AG04450 (cell line): ENCODE measurements at regions not wholly inside any gene's neighbourhood (a gene's known extent, or its start where the extent isn't known, plus 50 kb on each side); places are given as distances from the start of the nearest gene placed in this dataset.
"Not testable (repeated sequence)": the region's sequence is repeated elsewhere in the genome, so short reads cannot be mapped to it uniquely, and the experiment has no call there.

Experiments used
- CTCF ChIA-PET: fragments of 300-600, 350-600 bp; formaldehyde crosslinking; extraction: SDS; loops from one replicate; lab custom pipeline; 2022; ENCODE audit warnings: antibody characterized with exemption, inconsistent platforms; lab: Charles Lee
- POLR2A ChIA-PET: fragments of 350-600 bp; formaldehyde crosslinking; extraction: SDS; loops from one replicate; lab custom pipeline; 2021; ENCODE audit warnings: antibody characterized with exemption, inconsistent platforms; lab: Yijun Ruan, JAX
- DNase-seq: peaks from one replicate; pipeline ENCODE4 v3.0.0-alpha.2; 2011; ENCODE audit warnings: low read depth, low spot score
- H3K27ac ChIP-seq: one replicate; pipeline ENCODE4 v1.5.1; 2012; ENCODE audit warnings: low read depth, low read length, control low read depth
- H3K27me3 ChIP-seq: one replicate; pipeline ENCODE4 v1.6.0; 2012; ENCODE audit warnings: low read length; ENCODE audit not compliant: control insufficient read depth, insufficient read depth
- H3K4me3 ChIP-seq: 2 replicates; pipeline ENCODE4 v1.5.1; 2011; ENCODE audit warnings: mild to moderate bottlenecking, low read depth, low read length, control low read depth
- H3K9me3 ChIP-seq: 2 replicates; pipeline ENCODE4 v1.5.1; 2012; ENCODE audit warnings: low read length; ENCODE audit not compliant: control insufficient read depth, insufficient read depth
- CTCF ChIP-seq: IDR thresholded peaks from 2 replicates; pipeline ENCODE4 v1.5.1; 2011; ENCODE audit warnings: low read depth, low read length, control low read depth, inconsistent platforms

- Histone ChIP-seq H3K9me3 (peaks cover 3% of the 10 kb centered on the region; the same call in 1 of the 2 replicates), H3K27me3 (no peaks in the 10 kb centered on the region), H3K4me3 (no peak overlapping the region), H3K27ac (peak overlapping the region; percentile 59)
- ChIA-PET CTCF (no interaction called here), POLR2A (no interaction called here)
- TF ChIP-seq CTCF = no peak
- peak; percentile 60 for DNase-seq
Measured at GRCh38 chr5:10018201-10019069, 231.3 kb downstream of the ATPSCKMT start.

GRCh38 chr5:10017786-10018185 is 231.9 kb downstream of the ATPSCKMT start:
- Histone ChIP-seq H3K4me3 (no peak overlapping the region), H3K27me3 (no peaks in the 10 kb centered on the region), H3K9me3 (peaks cover 3% of the 10 kb centered on the region; the same call in 1 of the 2 replicates), H3K27ac (no peak overlapping the region)
- DNase-seq = no peak
- TF ChIP-seq CTCF = no peak
- ChIA-PET POLR2A (no interaction called here), CTCF (no interaction called here)

GRCh38 chr5:10016559-10016958 is 233.1 kb downstream of the ATPSCKMT start:
- H3K9me3 ChIP-seq, DNase-seq, H3K27me3 ChIP-seq, H3K27ac ChIP-seq, CTCF ChIA-PET, POLR2A ChIA-PET, H3K4me3 ChIP-seq: not testable (repeated sequence)

GRCh38 chr5:10015681-10016080 is 234.0 kb downstream of the ATPSCKMT start:
- CTCF ChIA-PET, H3K4me3 ChIP-seq, H3K27ac ChIP-seq, DNase-seq, POLR2A ChIA-PET, H3K27me3 ChIP-seq, H3K9me3 ChIP-seq: not testable (repeated sequence)

- no peaks in the 10 kb centered on the region for H3K9me3 ChIP-seq
- H3K27me3 ChIP-seq = no peaks in the 10 kb centered on the region
- H3K27ac ChIP-seq = no peak overlapping the region
- no peak overlapping the region for H3K4me3 ChIP-seq
- no peak for DNase-seq
- ChIA-PET CTCF (no interaction called here), POLR2A (no interaction called here)
- TF ChIP-seq CTCF = no peak
Measured at GRCh38 chr5:10009802-10010201, 239.9 kb downstream of the ATPSCKMT start.

GRCh38 chr5:9987101-9987500 is 262.6 kb downstream of the ATPSCKMT start:
- ChIA-PET POLR2A (no interaction called here), CTCF (no interaction called here)
- no peak for DNase-seq
- H3K9me3 ChIP-seq = peaks cover 5% of the 10 kb centered on the region
- no peak overlapping the region for H3K4me3 ChIP-seq
- H3K27ac ChIP-seq = no peak overlapping the region
- no peak for TF ChIP-seq CTCF
- H3K27me3 ChIP-seq = no peaks in the 10 kb centered on the region
